Lower leg skin (tissue), 3 donors: ENCODE measurements at regions not wholly inside any gene's neighbourhood (a gene's known extent, or its start where the extent isn't known, plus 50 kb on each side); places are given as distances from the start of the nearest gene placed in this dataset.

Experiments used
- CTCF ChIP-seq, 3 donors: fragments of 450-650 bp; IDR thresholded peaks; one replicate each; pipeline ENCODE4 v1.5.1; 2016; ENCODE audit warnings: antibody characterized with exemption in 3 of 3, mild to moderate bottlenecking in 3 of 3, moderate library complexity in 2 of 3
- POLR2A ChIP-seq, 2 donors: fragments of 450-650 bp; IDR thresholded peaks; one replicate each; pipeline ENCODE4 v1.6.1; 2016 to 2017; ENCODE audit warnings: antibody characterized with exemption in 2 of 2, mild to moderate bottlenecking in 1 of 2, moderate library complexity in 1 of 2

DNA sequence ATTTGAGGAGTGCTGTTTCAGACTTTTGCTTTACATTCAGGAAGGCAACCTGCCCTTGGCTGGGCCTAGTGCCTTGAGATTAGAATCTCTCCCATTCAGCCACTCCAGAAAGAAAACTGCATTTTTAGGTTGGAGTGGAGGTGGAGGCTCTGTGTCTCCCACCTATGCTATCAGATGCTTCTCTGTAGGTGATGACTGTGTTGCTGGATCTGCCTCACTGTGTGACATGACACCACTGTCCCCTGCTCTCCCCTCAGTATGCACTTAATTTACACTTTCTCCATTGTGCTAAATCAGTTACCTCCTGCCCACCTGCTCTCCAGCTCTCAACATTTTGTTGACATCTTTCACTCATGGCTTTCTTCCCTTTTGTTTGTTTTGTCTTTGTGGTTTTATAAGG lies 265.8 kb downstream of the TENT4A start:
- TF ChIP-seq CTCF (IDR thresholded peaks at IDR 0.05) (no peak), POLR2A (IDR thresholded peaks at IDR 0.05) (no peak)
